HG02798 (cell line): ENCODE measurements at regions not wholly inside any gene's neighbourhood (a gene's known extent, or its start where the extent isn't known, plus 50 kb on each side); places are given as distances from the start of the nearest gene placed in this dataset.

ENCODE experiments used
- ATAC-seq: cut with Tn5 transposase; IDR thresholded peaks from one replicate; pipeline ENCODE4 v1.9.1; 2021; ENCODE audit warnings: mild to moderate bottlenecking; ENCODE audit not compliant: unreplicated experiment, poor library complexity

- ATAC-seq, result no peak
Observed at GRCh38 chr4:59068722-59069418, 1958.7 kb upstream of the IGFBP7 start.

- no peak for ATAC-seq
Observed at GRCh38 chr4:59086410-59086809, 1976.2 kb upstream of the IGFBP7 start.

- ATAC-seq, result no peak
Observed at GRCh38 chr4:59091146-59092142, 1981.3 kb upstream of the IGFBP7 start.

GRCh38 chr4:59094505-59094904, 1984.3 kb upstream of the IGFBP7 start:
- no peak for ATAC-seq

GRCh38 chr4:59102311-59102710, 1992.1 kb upstream of the IGFBP7 start:
- no peak for ATAC-seq

- ATAC-seq, result no peak
Observed at GRCh38 chr4:59120287-59120814, 2010.2 kb upstream of the IGFBP7 start.

- ATAC-seq, result no peak
Observed at GRCh38 chr4:59122626-59123025, 2012.4 kb upstream of the IGFBP7 start.

GRCh38 chr4:59126159-59126558, 2016.0 kb upstream of the IGFBP7 start:
- ATAC-seq, result no peak

GRCh38 chr4:59127006-59127405, 2016.8 kb upstream of the IGFBP7 start:
- no peak for ATAC-seq

GRCh38 chr4:59127743-59128142, 2017.6 kb upstream of the IGFBP7 start:
- no peak for ATAC-seq

- ATAC-seq, result no peak
Observed at GRCh38 chr4:59135248-59135985, 2025.2 kb upstream of the IGFBP7 start.

GRCh38 chr4:59161249-59161648, 2038.9 kb upstream of the ADGRL3 start:
- no peak for ATAC-seq

GRCh38 chr4:59175617-59176016, 2024.5 kb upstream of the ADGRL3 start:
- no peak for ATAC-seq

GRCh38 chr4:59179372-59179771, 2020.8 kb upstream of the ADGRL3 start:
- ATAC-seq, result no peak

- ATAC-seq, result no peak
Observed at GRCh38 chr4:59180161-59180560, 2020.0 kb upstream of the ADGRL3 start.

GRCh38 chr4:59180969-59181368, 2019.2 kb upstream of the ADGRL3 start:
- ATAC-seq, result no peak

GRCh38 chr4:59195839-59196238, 2004.3 kb upstream of the ADGRL3 start:
- no peak for ATAC-seq

GRCh38 chr4:59200992-59201391, 1999.1 kb upstream of the ADGRL3 start:
- no peak for ATAC-seq

GRCh38 chr4:59217910-59218631, 1982.1 kb upstream of the ADGRL3 start:
- ATAC-seq, result no peak

- no peak for ATAC-seq
Observed at GRCh38 chr4:59222221-59222620, 1977.9 kb upstream of the ADGRL3 start.
